A673 (cell line): ENCODE measurements at regions not wholly inside any gene's neighbourhood (a gene's known extent, or its start where the extent isn't known, plus 50 kb on each side); places are given as distances from the start of the nearest gene placed in this dataset.

Experiments
- BruUV-seq: library from RNA; stranded (reverse); fragments of 400-500 nt; replicated peaks from 2 replicates; lab custom pipeline; 2021; lab: Mats Ljungman, UMichigan
- CTCF ChIA-PET: fragments of 300-600 bp; sonication (Branson Sonifier 250); formaldehyde crosslinking; loops from one replicate; lab custom pipeline; 2022; ENCODE audit warnings: antibody characterized with exemption; lab: Charles Lee
- POLR2A ChIA-PET: fragments of 300-600 bp; sonication (Branson Sonifier 250); formaldehyde crosslinking; loops from one replicate; lab custom pipeline; 2022; ENCODE audit warnings: antibody characterized with exemption; ENCODE audit not compliant: low non-redundant PET; lab: Charles Lee
- DNase-seq: peaks from one replicate; pipeline ENCODE4 v3.0.0-alpha.2; 2015; ENCODE audit warnings: low spot score
- H3K27ac ChIP-seq: fragments of 200-600 bp; sonication (generic); 2 replicates; pipeline ENCODE4 v1.5.1; 2016; ENCODE audit warnings: mixed run types, low read depth, mild to moderate bottlenecking, mixed read lengths, antibody characterized with exemption, low read length; ENCODE audit not compliant: poor library complexity, severe bottlenecking
- H3K27me3 ChIP-seq: fragments of 200-600 bp; sonication (generic); replicated peaks from 2 replicates; pipeline ENCODE4 v1.6.1; 2017; ENCODE audit warnings: mixed run types, low read depth, mild to moderate bottlenecking, mixed read lengths, antibody characterized with exemption, low read length; ENCODE audit not compliant: insufficient read depth, poor library complexity
- H3K36me3 ChIP-seq: fragments of 200-600 bp; sonication (generic); 2 replicates; pipeline ENCODE4 v1.6.1; 2016; ENCODE audit warnings: mixed run types, mild to moderate bottlenecking, mixed read lengths, antibody characterized with exemption, low read length; ENCODE audit not compliant: insufficient read depth, poor library complexity, severe bottlenecking
- H3K4me1 ChIP-seq: fragments of 200-600 bp; sonication (generic); 2 replicates; pipeline ENCODE4 v1.6.1; 2017; ENCODE audit warnings: mixed run types, mild to moderate bottlenecking, mixed read lengths, antibody characterized with exemption, low read length; ENCODE audit not compliant: insufficient read depth, poor library complexity, severe bottlenecking
- H3K4me3 ChIP-seq: fragments of 200-600 bp; sonication (generic); 2 replicates; pipeline ENCODE4 v1.5.1; 2016; ENCODE audit warnings: low read depth, mixed run types, mild to moderate bottlenecking, mixed read lengths, low read length; ENCODE audit not compliant: poor library complexity, severe bottlenecking
- H3K9me3 ChIP-seq: fragments of 200-600 bp; sonication (generic); 2 replicates; pipeline ENCODE4 v1.6.1; 2016; ENCODE audit warnings: mixed run types, low read depth, mild to moderate bottlenecking, mixed read lengths, antibody characterized with exemption, low read length; ENCODE audit not compliant: poor library complexity, severe bottlenecking
- CTCF ChIP-seq: fragments of 300-800, 200-600 bp; sonication (generic); conservative IDR thresholded peaks from 2 replicates; pipeline ENCODE4 v1.5.1; 2017; ENCODE audit warnings: low read depth, mild to moderate bottlenecking, antibody characterized with exemption, low read length, moderate library complexity, mixed read lengths
- EZH2 ChIP-seq: fragments of 200-600 bp; sonication (generic); IDR thresholded peaks from 2 replicates; pipeline ENCODE4 v1.6.1; 2017; ENCODE audit warnings: borderline replicate concordance, low read depth, mild to moderate bottlenecking, mixed read lengths, antibody characterized with exemption, low read length; ENCODE audit not compliant: poor library complexity, severe bottlenecking
- intact Hi-C: fragments of 100-400 bp; cut with micrococcal nuclease; formaldehyde crosslinking; loops from one replicate; pipeline ENCODE4 v1.10.0; 2022; ENCODE audit not compliant: unreplicated experiment

- CTCF ChIA-PET, result no interaction called here
- Histone ChIP-seq H3K4me1 (peaks cover 35% of the 10 kb centered on the region), H3K27ac (peak overlapping the region; percentile 47), H3K36me3 (peaks cover 7% of the 10 kb centered on the region), H3K9me3 (peaks cover 4% of the 10 kb centered on the region), H3K27me3 (no peaks in the 10 kb centered on the region), H3K4me3 (peak overlapping the region; percentile 26)
- BruUV-seq, result no TSS peak
- peak; percentile 52 for TF ChIP-seq CTCF
- no peak for TF ChIP-seq EZH2
- DNase-seq, result peak; percentile 78
- intact Hi-C loops, result loop anchor here (2.0 kb wide), 1 partner anchor 31 kb away; no protein-coding TSS in a partner anchor
- POLR2A ChIA-PET, result interaction anchor here (0.6 kb wide), 1 partner anchor 34 kb away, joined by 3 read pairs; no protein-coding TSS in a partner anchor
Observed at GRCh38 chr20:4449957-4450715, 201.0 kb upstream of the ADRA1D start.

GRCh38 chr20:4445784-4446183 is 196.7 kb upstream of the ADRA1D start:
- TF ChIP-seq EZH2, result no peak
- POLR2A ChIA-PET, result interaction anchor here (0.6 kb wide), 1 partner anchor 35 kb away, joined by 3 read pairs; no protein-coding TSS in a partner anchor
- H3K4me1 ChIP-seq, result peaks cover 22% of the 10 kb centered on the region
- intact Hi-C loops, result no loop called here
- H3K36me3 ChIP-seq, result peaks cover 7% of the 10 kb centered on the region
- DNase-seq, result no peak
- H3K9me3 ChIP-seq, result peaks cover 4% of the 10 kb centered on the region
- CTCF ChIA-PET, result no interaction called here
- no peak overlapping the region for H3K4me3 ChIP-seq
- no peak overlapping the region for H3K27ac ChIP-seq
- no peaks in the 10 kb centered on the region for H3K27me3 ChIP-seq
- BruUV-seq, result no TSS peak

GRCh38 chr20:4445331-4445730 is 196.2 kb upstream of the ADRA1D start:
- POLR2A ChIA-PET, result no interaction called here
- no peak for DNase-seq
- Histone ChIP-seq H3K4me3 (no peak overlapping the region), H3K27ac (no peak overlapping the region), H3K27me3 (no peaks in the 10 kb centered on the region), H3K9me3 (peaks cover 4% of the 10 kb centered on the region), H3K36me3 (peaks cover 7% of the 10 kb centered on the region), H3K4me1 (peaks cover 17% of the 10 kb centered on the region)
- intact Hi-C loops, result no loop called here
- TF ChIP-seq CTCF (no peak), EZH2 (no peak)
- CTCF ChIA-PET, result no interaction called here
- no TSS peak for BruUV-seq
